ENCODE measurements at regions not wholly inside any gene's neighbourhood (a gene's known extent, or its start where the extent isn't known, plus 50 kb on each side); places are given as distances from the start of the nearest gene placed in this dataset.

DNA sequence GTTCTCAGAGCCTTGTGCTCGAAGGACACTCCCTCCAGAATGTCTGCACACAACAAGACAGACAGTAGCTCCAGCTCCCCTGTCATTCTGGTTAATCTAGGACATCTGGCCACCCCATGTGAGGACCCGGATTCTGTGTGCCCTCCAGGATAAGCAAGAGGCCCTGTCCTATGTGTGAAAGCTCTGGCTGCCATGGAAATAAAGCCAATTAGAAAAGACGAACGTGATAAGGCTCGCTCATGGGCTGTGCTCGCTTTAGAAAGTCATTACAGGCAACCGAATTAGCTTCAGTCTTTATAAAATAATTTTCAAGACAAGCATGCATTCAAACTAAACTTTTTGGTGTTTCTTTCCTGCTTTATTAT, 263.4 kb downstream of the INHBA start (continued):
- TF ChIP-seq TAF1 (IDR thresholded peaks at IDR 0.05; ENCODE audit: borderline replicate concordance, low read depth, low read length) = no peak
- no peak for TF ChIP-seq TCF12 (IDR thresholded peaks at IDR 0.05)
- peak; percentile 80; the same call in 1 of the 2 replicates for TF ChIP-seq MXI1 (IDR thresholded peaks at IDR 0.05; ENCODE audit: low read depth, low read length)
- TF ChIP-seq, protein P1, sequence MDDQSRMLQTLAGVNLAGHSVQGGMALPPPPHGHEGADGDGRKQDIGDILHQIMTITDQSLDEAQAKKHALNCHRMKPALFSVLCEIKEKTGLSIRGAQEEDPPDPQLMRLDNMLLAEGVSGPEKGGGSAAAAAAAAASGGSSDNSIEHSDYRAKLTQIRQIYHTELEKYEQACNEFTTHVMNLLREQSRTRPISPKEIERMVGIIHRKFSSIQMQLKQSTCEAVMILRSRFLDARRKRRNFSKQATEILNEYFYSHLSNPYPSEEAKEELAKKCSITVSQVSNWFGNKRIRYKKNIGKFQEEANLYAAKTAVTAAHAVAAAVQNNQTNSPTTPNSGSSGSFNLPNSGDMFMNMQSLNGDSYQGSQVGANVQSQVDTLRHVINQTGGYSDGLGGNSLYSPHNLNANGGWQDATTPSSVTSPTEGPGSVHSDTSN (IDR thresholded peaks at IDR 0.05) = no peak
- no peak for TF ChIP-seq RFX5 (IDR thresholded peaks at IDR 0.05; ENCODE audit: low read length)
- TF ChIP-seq, protein P2, sequence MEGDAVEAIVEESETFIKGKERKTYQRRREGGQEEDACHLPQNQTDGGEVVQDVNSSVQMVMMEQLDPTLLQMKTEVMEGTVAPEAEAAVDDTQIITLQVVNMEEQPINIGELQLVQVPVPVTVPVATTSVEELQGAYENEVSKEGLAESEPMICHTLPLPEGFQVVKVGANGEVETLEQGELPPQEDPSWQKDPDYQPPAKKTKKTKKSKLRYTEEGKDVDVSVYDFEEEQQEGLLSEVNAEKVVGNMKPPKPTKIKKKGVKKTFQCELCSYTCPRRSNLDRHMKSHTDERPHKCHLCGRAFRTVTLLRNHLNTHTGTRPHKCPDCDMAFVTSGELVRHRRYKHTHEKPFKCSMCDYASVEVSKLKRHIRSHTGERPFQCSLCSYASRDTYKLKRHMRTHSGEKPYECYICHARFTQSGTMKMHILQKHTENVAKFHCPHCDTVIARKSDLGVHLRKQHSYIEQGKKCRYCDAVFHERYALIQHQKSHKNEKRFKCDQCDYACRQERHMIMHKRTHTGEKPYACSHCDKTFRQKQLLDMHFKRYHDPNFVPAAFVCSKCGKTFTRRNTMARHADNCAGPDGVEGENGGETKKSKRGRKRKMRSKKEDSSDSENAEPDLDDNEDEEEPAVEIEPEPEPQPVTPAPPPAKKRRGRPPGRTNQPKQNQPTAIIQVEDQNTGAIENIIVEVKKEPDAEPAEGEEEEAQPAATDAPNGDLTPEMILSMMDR (IDR thresholded peaks at IDR 0.05) = no peak
- TF ChIP-seq POLR2AphosphoS5 (IDR thresholded peaks at IDR 0.05; ENCODE audit: low read depth, low read length) = no peak
- TF ChIP-seq, protein P3, sequence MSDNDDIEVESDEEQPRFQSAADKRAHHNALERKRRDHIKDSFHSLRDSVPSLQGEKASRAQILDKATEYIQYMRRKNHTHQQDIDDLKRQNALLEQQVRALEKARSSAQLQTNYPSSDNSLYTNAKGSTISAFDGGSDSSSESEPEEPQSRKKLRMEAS (IDR thresholded peaks at IDR 0.05; ENCODE audit: low read depth) = no peak
- TF ChIP-seq CHD2 (IDR thresholded peaks at IDR 0.05; ENCODE audit: low read length, partially characterized antibody) = peak; percentile 63
- TF ChIP-seq NFIC (IDR thresholded peaks at IDR 0.05; ENCODE audit: borderline replicate concordance) = no peak
- TF ChIP-seq, protein P4, sequence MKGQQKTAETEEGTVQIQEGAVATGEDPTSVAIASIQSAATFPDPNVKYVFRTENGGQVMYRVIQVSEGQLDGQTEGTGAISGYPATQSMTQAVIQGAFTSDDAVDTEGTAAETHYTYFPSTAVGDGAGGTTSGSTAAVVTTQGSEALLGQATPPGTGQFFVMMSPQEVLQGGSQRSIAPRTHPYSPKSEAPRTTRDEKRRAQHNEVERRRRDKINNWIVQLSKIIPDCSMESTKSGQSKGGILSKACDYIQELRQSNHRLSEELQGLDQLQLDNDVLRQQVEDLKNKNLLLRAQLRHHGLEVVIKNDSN (IDR thresholded peaks at IDR 0.05; ENCODE audit: borderline replicate concordance, low read depth) = no peak
- no peak for TF ChIP-seq EZH2phosphoT487 (IDR thresholded peaks at IDR 0.05; ENCODE audit: borderline replicate concordance, low read depth)
- TF ChIP-seq JUND (IDR thresholded peaks at IDR 0.05) = no peak
- TF ChIP-seq, protein P5, sequence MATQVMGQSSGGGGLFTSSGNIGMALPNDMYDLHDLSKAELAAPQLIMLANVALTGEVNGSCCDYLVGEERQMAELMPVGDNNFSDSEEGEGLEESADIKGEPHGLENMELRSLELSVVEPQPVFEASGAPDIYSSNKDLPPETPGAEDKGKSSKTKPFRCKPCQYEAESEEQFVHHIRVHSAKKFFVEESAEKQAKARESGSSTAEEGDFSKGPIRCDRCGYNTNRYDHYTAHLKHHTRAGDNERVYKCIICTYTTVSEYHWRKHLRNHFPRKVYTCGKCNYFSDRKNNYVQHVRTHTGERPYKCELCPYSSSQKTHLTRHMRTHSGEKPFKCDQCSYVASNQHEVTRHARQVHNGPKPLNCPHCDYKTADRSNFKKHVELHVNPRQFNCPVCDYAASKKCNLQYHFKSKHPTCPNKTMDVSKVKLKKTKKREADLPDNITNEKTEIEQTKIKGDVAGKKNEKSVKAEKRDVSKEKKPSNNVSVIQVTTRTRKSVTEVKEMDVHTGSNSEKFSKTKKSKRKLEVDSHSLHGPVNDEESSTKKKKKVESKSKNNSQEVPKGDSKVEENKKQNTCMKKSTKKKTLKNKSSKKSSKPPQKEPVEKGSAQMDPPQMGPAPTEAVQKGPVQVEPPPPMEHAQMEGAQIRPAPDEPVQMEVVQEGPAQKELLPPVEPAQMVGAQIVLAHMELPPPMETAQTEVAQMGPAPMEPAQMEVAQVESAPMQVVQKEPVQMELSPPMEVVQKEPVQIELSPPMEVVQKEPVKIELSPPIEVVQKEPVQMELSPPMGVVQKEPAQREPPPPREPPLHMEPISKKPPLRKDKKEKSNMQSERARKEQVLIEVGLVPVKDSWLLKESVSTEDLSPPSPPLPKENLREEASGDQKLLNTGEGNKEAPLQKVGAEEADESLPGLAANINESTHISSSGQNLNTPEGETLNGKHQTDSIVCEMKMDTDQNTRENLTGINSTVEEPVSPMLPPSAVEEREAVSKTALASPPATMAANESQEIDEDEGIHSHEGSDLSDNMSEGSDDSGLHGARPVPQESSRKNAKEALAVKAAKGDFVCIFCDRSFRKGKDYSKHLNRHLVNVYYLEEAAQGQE (IDR thresholded peaks at IDR 0.05; ENCODE audit: low read depth, low read length) = no peak
- TF ChIP-seq SMC3 (IDR thresholded peaks at IDR 0.05; ENCODE audit: low read depth, low read length) = no peak

Measured in SK-N-SH (cell line).